ENCODE measurements at regions not wholly inside any gene's neighbourhood (a gene's known extent, or its start where the extent isn't known, plus 50 kb on each side); places are given as distances from the start of the nearest gene placed in this dataset.

GRCh38 chr1:194959795-194960194 lies 1648.4 kb downstream of the KCNT2 start:
- Histone ChIP-seq H3K36me3 (no peaks in the 10 kb centered on the region), H3K27me3 (replicated peaks; ENCODE audit: insufficient read depth) (no peaks in the 10 kb centered on the region), H3K9me3 (no peaks in the 10 kb centered on the region), H3K4me3 (no peak overlapping the region), H3K4me1 (ENCODE audit: control insufficient read depth in 1 of 2, low read depth in 2 of 2) (no peaks in the 10 kb centered on the region), H3K27ac (no peak overlapping the region)
- no peak for ATAC-seq (ENCODE audit: insufficient number of reproducible peaks, low FRiP score, low read depth)
- no peak for DNase-seq (ENCODE audit: low spot score)
- TF ChIP-seq CTCF (IDR thresholded peaks at IDR 0.05), result no peak

- H3K4me3 ChIP-seq, result no peak overlapping the region
- no peak for ATAC-seq (ENCODE audit: insufficient number of reproducible peaks, low FRiP score, low read depth)
- no peak for TF ChIP-seq CTCF (IDR thresholded peaks at IDR 0.05)
- no peaks in the 10 kb centered on the region for H3K36me3 ChIP-seq
- H3K27ac ChIP-seq, result no peak overlapping the region
- no peak for DNase-seq (ENCODE audit: low spot score)
- H3K27me3 ChIP-seq (replicated peaks; ENCODE audit: insufficient read depth), result no peaks in the 10 kb centered on the region
- no peaks in the 10 kb centered on the region for H3K4me1 ChIP-seq (ENCODE audit: control insufficient read depth in 1 of 2, low read depth in 2 of 2)
- H3K9me3 ChIP-seq, result no peaks in the 10 kb centered on the region
These were observed 1656.1 kb downstream of the KCNT2 start for GRCh38 chr1:194952171-194952570.

GRCh38 chr1:194950584-194950983 lies 1657.7 kb downstream of the KCNT2 start:
- no peak for TF ChIP-seq CTCF (IDR thresholded peaks at IDR 0.05)
- Histone ChIP-seq H3K36me3 (no peaks in the 10 kb centered on the region), H3K27ac (no peak overlapping the region), H3K4me3 (no peak overlapping the region), H3K9me3 (no peaks in the 10 kb centered on the region), H3K27me3 (replicated peaks; ENCODE audit: insufficient read depth) (no peaks in the 10 kb centered on the region), H3K4me1 (ENCODE audit: control insufficient read depth in 1 of 2, low read depth in 2 of 2) (no peaks in the 10 kb centered on the region)
- no peak for DNase-seq (ENCODE audit: low spot score)
- no peak for ATAC-seq (ENCODE audit: insufficient number of reproducible peaks, low FRiP score, low read depth)

GRCh38 chr1:194940336-194941030 lies 1667.8 kb downstream of the KCNT2 start:
- H3K9me3 ChIP-seq, result no peaks in the 10 kb centered on the region
- no peaks in the 10 kb centered on the region for H3K36me3 ChIP-seq
- no peak for TF ChIP-seq CTCF (IDR thresholded peaks at IDR 0.05)
- ATAC-seq (ENCODE audit: insufficient number of reproducible peaks, low FRiP score, low read depth), result no peak
- no peaks in the 10 kb centered on the region for H3K4me1 ChIP-seq (ENCODE audit: control insufficient read depth in 1 of 2, low read depth in 2 of 2)
- DNase-seq (ENCODE audit: low spot score), result no peak
- no peak overlapping the region for H3K27ac ChIP-seq
- no peaks in the 10 kb centered on the region for H3K27me3 ChIP-seq (replicated peaks; ENCODE audit: insufficient read depth)
- H3K4me3 ChIP-seq, result no peak overlapping the region

- no peak for ATAC-seq (ENCODE audit: insufficient number of reproducible peaks, low FRiP score, low read depth)
- H3K27ac ChIP-seq, result no peak overlapping the region
- H3K4me1 ChIP-seq (ENCODE audit: control insufficient read depth in 1 of 2, low read depth in 2 of 2), result no peaks in the 10 kb centered on the region
- DNase-seq (ENCODE audit: low spot score), result no peak
- no peak overlapping the region for H3K4me3 ChIP-seq
- H3K9me3 ChIP-seq, result no peaks in the 10 kb centered on the region
- no peaks in the 10 kb centered on the region for H3K36me3 ChIP-seq
- no peak for TF ChIP-seq CTCF (IDR thresholded peaks at IDR 0.05)
- no peaks in the 10 kb centered on the region for H3K27me3 ChIP-seq (replicated peaks; ENCODE audit: insufficient read depth)
These were observed 1672.4 kb downstream of the KCNT2 start for GRCh38 chr1:194935864-194936263.
